ENCODE measurements at regions not wholly inside any gene's neighbourhood (a gene's known extent, or its start where the extent isn't known, plus 50 kb on each side); places are given as distances from the start of the nearest gene placed in this dataset.

GRCh38 chr12:115306380-115306779 lies 622.4 kb upstream of the TBX3 start:
- TF ChIP-seq CTCF (IDR thresholded peaks at IDR 0.05; ENCODE audit: low read depth, low read length) (no peak), POLR2A (IDR thresholded peaks at IDR 0.05; ENCODE audit: extremely low read depth, insufficient read length) (no peak), MYC (IDR thresholded peaks at IDR 0.05; ENCODE audit: low read depth, low read length) (no peak), MAX (IDR thresholded peaks at IDR 0.05; ENCODE audit: low read depth, low read length) (no peak)
